ENCODE measurements at regions not wholly inside any gene's neighbourhood (a gene's known extent, or its start where the extent isn't known, plus 50 kb on each side); places are given as distances from the start of the nearest gene placed in this dataset.
A peak's percentile ranks its signal among the peaks of the same experiment; 100 is the strongest.

GRCh38 chr13:33438918-33439317 is 153.4 kb upstream of the STARD13 start:
- Histone ChIP-seq H3K27ac (ENCODE audit: low read depth in 1 of 2, low read length in 1 of 2) (no peak overlapping the region), H3K4me1 (ENCODE audit: control insufficient read depth in 5 of 5, insufficient read depth in 5 of 5, low read length in 5 of 5) (peaks cover 0 to 28% (median 5%) of the 10 kb centered on the region in 5 donors), H3K9me3 (ENCODE audit: control insufficient read depth in 4 of 4, insufficient read depth in 3 of 4, low read length in 3 of 4) (no peaks in the 10 kb centered on the region), H3K4me3 (no peak overlapping the region), H3K27me3 (ENCODE audit: control insufficient read depth in 3 of 3, insufficient read depth in 3 of 3, low read length in 2 of 3) (no peaks in the 10 kb centered on the region), H3K9ac (ENCODE audit: insufficient read depth in 1 of 2, low read length in 2 of 2) (no peak overlapping the region), H3K36me3 (ENCODE audit: control insufficient read depth in 4 of 4, insufficient read depth in 4 of 4, low read length in 4 of 4) (no peaks in the 10 kb centered on the region)
- TF ChIP-seq, protein P1, sequence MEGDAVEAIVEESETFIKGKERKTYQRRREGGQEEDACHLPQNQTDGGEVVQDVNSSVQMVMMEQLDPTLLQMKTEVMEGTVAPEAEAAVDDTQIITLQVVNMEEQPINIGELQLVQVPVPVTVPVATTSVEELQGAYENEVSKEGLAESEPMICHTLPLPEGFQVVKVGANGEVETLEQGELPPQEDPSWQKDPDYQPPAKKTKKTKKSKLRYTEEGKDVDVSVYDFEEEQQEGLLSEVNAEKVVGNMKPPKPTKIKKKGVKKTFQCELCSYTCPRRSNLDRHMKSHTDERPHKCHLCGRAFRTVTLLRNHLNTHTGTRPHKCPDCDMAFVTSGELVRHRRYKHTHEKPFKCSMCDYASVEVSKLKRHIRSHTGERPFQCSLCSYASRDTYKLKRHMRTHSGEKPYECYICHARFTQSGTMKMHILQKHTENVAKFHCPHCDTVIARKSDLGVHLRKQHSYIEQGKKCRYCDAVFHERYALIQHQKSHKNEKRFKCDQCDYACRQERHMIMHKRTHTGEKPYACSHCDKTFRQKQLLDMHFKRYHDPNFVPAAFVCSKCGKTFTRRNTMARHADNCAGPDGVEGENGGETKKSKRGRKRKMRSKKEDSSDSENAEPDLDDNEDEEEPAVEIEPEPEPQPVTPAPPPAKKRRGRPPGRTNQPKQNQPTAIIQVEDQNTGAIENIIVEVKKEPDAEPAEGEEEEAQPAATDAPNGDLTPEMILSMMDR (IDR thresholded peaks at IDR 0.05; ENCODE audit: control extremely low read depth, extremely low read depth), result no peak
- DNase-seq, result peak in 2 of 3 donors; percentile 90 to 91
- ATAC-seq (ENCODE audit: insufficient read depth, low FRiP score), result no peak
- WGBS, 2 donors, result 83 to 86% methylated on average over 2 of the region's 2 CpGs

DNA sequence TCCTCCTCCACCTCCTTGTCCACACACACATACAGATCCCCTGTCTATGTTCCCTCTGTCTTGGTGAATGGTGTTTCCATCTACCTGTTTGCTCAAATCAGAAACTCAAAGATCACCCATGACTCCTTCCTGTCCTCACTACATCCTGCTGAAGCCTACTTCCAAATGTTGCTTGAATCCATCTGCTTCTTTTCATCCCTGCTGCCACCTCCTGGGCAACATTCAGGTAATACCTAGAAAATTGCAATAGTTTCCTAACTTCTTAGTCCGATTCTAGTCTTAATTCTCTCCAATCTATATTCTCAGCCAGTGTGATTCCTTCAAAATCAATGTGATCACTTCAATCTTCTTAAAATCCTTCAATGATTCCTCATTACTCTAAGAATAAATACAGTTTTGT is 155.5 kb upstream of the STARD13 start:
- Histone ChIP-seq H3K9me3 (ENCODE audit: control insufficient read depth in 4 of 4, insufficient read depth in 3 of 4, low read length in 3 of 4) (no peaks in the 10 kb centered on the region), H3K27ac (ENCODE audit: low read depth in 1 of 2, low read length in 1 of 2) (no peak overlapping the region), H3K36me3 (ENCODE audit: control insufficient read depth in 4 of 4, insufficient read depth in 4 of 4, low read length in 4 of 4) (no peaks in the 10 kb centered on the region), H3K27me3 (ENCODE audit: control insufficient read depth in 3 of 3, insufficient read depth in 3 of 3, low read length in 2 of 3) (no peaks in the 10 kb centered on the region), H3K4me3 (no peak overlapping the region), H3K4me1 (ENCODE audit: control insufficient read depth in 5 of 5, insufficient read depth in 5 of 5, low read length in 5 of 5) (peaks cover 0 to 31% (median 5%) of the 10 kb centered on the region in 5 donors), H3K9ac (ENCODE audit: insufficient read depth in 1 of 2, low read length in 2 of 2) (no peak overlapping the region)
- 76 to 91% methylated on average over 1 of the region's 1 CpG for WGBS, 2 donors
- ATAC-seq (ENCODE audit: insufficient read depth, low FRiP score) (no peak), DNase-seq (peak in 1 of 3 donors; percentile 37)
- TF ChIP-seq, protein P1 (IDR thresholded peaks at IDR 0.05; ENCODE audit: control extremely low read depth, extremely low read depth), result no peak

DNA sequence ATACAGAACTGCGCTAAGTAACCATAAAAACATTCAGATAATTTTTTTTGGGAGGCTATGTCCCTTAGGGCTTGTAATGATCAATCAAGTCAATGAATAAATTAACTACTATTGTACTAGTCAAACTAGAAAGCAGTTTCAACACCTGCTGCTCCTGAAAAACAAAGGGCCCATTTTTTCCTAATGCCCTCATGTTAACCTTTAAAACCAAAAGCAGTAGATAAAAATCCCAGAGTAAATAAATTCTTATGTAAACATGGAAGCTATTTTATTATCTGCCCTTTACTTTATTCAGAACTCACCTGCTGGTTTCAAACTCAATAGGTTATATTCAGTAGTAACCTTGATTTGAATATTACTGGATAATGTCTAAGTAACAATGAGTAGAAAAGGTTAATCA is 159.5 kb upstream of the STARD13 start:
- 96 to 97% methylated on average over 1 of the region's 1 CpG for WGBS, 2 donors
- peaks cover 0 to 3% (median 0%) of the 10 kb centered on the region in 4 donors for H3K9me3 ChIP-seq (ENCODE audit: control insufficient read depth in 4 of 4, insufficient read depth in 3 of 4, low read length in 3 of 4)
- no peak overlapping the region for H3K27ac ChIP-seq (ENCODE audit: low read depth in 1 of 2, low read length in 1 of 2)
- no peak overlapping the region for H3K9ac ChIP-seq (ENCODE audit: insufficient read depth in 1 of 2, low read length in 2 of 2)
- no peak for ATAC-seq (ENCODE audit: insufficient read depth, low FRiP score)
- no peaks in the 10 kb centered on the region for H3K36me3 ChIP-seq (ENCODE audit: control insufficient read depth in 4 of 4, insufficient read depth in 4 of 4, low read length in 4 of 4)
- no peak for DNase-seq
- H3K27me3 ChIP-seq (ENCODE audit: control insufficient read depth in 3 of 3, insufficient read depth in 3 of 3, low read length in 2 of 3), result no peaks in the 10 kb centered on the region
- TF ChIP-seq, protein P1 (IDR thresholded peaks at IDR 0.05; ENCODE audit: control extremely low read depth, extremely low read depth), result no peak
- peaks cover 0 to 18% (median 7%) of the 10 kb centered on the region in 5 donors for H3K4me1 ChIP-seq (ENCODE audit: control insufficient read depth in 5 of 5, insufficient read depth in 5 of 5, low read length in 5 of 5)
- H3K4me3 ChIP-seq, result no peak overlapping the region

DNA sequence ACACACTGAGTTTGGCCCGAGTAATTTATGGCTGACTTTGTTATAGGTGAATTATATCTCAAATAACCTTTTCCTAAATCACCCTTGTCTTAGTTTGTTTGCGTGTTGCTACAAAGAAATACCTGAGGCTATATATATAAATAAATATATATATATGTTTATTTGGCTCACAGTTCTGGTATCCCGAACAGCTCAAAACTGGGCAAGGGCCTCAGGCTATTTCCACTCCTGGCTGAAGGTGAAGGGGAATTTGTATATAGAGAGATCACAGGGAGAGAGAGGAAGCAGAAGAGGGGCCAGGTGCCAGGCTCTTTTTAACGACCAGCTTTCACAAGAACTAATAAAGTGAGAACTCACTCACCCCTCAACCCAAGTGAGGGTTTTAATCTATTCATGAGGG is 159.9 kb upstream of the STARD13 start:
- Histone ChIP-seq H3K9ac (ENCODE audit: insufficient read depth in 1 of 2, low read length in 2 of 2) (no peak overlapping the region), H3K9me3 (ENCODE audit: control insufficient read depth in 4 of 4, insufficient read depth in 3 of 4, low read length in 3 of 4) (peaks cover 0 to 3% (median 0%) of the 10 kb centered on the region in 4 donors), H3K4me3 (no peak overlapping the region), H3K36me3 (ENCODE audit: control insufficient read depth in 4 of 4, insufficient read depth in 4 of 4, low read length in 4 of 4) (no peaks in the 10 kb centered on the region), H3K27ac (ENCODE audit: low read depth in 1 of 2, low read length in 1 of 2) (no peak overlapping the region), H3K4me1 (ENCODE audit: control insufficient read depth in 5 of 5, insufficient read depth in 5 of 5, low read length in 5 of 5) (peaks cover 0 to 17% (median 7%) of the 10 kb centered on the region in 5 donors), H3K27me3 (ENCODE audit: control insufficient read depth in 3 of 3, insufficient read depth in 3 of 3, low read length in 2 of 3) (no peaks in the 10 kb centered on the region)
- no peak for ATAC-seq (ENCODE audit: insufficient read depth, low FRiP score)
- no peak for DNase-seq
- 71 to 73% methylated on average over 4 of the region's 4 CpGs for WGBS, 2 donors
- TF ChIP-seq, protein P1 (IDR thresholded peaks at IDR 0.05; ENCODE audit: control extremely low read depth, extremely low read depth), result no peak

Measured in lung (tissue), 11 donors.